ENCODE measurements at regions not wholly inside any gene's neighbourhood (a gene's known extent, or its start where the extent isn't known, plus 50 kb on each side); places are given as distances from the start of the nearest gene placed in this dataset.

DNA sequence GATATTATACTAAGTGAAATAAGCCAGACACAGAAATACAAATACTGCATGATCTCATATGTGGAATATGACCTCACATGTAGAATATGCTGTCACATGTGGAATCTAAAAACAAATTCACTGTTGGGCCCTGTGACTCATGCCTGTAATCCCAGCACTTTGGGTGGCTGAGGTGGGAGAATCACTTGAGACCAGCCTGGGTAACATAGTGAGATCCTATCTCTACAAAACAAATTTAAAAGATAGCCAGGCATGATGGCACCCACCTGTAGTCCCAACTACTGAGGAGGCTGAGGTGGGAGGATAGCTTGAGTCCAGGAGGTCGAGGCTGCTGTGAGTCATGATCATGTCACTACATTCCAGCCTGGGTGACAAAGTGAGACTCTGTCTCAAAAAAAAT lies 160.3 kb downstream of the PTEN start:
- DNase-seq: no peak

GRCh38 chr10:88026031-88026430 lies 162.6 kb downstream of the PTEN start:
- DNase-seq: no peak

- no peak for DNase-seq
Measured at GRCh38 chr10:88027570-88027969, 164.1 kb downstream of the PTEN start.

DNA sequence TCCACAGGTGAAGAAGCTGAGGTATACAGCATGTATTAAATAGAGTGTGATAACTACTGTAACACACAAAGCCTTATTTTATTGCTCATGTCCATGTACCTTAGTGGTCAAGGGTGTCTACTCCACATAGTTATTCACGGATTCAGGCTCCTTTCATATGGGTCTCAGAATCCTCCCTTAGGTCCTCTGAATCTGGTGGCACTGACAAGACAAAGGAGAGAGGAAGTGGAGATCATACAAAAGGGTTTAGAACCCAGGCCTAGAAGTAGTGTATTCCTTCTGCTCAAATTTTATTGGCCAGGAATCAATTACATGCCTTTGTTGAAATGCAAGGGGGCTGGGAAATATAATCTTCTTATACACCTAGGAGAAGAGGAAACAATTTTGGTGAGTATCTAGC lies 164.6 kb downstream of the PTEN start:
- no peak for DNase-seq

- DNase-seq: no peak
Measured at GRCh38 chr10:88028654-88029053, 165.2 kb downstream of the PTEN start.

- DNase-seq: no peak
Measured at GRCh38 chr10:88032566-88032965, 169.1 kb downstream of the PTEN start.

DNA sequence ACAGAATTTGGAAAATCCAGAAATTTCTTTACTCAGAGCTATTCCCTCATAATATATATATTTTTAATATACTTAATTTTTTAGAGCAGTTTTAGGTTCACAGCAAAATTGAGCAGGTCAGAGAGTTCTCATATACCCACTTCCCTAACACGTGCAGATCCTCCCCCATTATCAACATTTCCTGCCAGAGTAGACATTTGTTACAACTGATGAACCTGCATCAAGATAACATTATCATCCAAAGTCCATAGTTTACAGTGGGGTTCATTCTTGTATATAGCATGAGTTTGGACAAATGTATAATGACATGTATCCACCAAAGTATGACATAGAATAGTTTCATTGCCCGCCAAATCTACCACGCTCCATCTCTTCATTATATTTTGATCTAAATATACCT lies 170.0 kb downstream of the PTEN start:
- DNase-seq: no peak

GRCh38 chr10:88033793-88034192 lies 170.4 kb downstream of the PTEN start:
- no peak for DNase-seq

DNA sequence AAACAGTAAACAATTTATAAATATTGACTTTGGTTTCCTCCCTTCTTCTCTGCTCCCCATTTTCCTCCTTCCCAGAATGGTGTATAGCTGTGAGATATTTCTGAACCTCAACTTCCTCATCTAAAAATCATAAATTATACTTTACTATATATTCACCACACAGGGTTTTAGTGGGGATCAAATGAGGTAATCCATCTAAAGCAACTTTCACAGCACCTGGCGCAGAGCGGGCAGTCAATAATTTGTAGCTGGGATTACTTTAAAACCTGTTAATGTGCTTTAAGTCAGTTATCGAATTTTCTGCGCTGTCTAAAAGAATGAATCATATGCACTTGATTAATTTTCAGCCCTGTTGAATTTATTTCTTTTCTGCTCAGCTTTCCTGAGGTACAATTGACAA lies 172.7 kb downstream of the PTEN start:
- DNase-seq: no peak

DNA sequence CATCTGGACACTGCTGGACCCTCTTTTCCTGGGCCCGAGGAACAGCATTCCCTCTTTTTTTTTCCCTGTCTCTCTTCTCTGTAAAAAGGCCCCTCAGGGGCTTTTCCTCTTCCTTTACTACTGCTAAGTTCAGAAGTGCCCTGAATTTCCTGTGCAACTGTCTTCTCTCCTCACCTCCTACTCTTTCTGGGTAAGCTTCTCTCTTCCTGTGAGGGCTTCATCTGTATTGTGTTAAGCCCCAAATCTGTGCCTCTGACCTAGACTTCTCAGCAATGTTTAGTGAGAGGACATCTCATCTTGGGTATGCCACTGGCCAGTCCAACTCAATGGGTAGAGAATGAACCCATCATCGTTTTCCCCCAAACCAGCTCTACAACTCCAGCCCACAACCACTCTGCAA lies 174.2 kb downstream of the PTEN start:
- no peak for DNase-seq

DNA sequence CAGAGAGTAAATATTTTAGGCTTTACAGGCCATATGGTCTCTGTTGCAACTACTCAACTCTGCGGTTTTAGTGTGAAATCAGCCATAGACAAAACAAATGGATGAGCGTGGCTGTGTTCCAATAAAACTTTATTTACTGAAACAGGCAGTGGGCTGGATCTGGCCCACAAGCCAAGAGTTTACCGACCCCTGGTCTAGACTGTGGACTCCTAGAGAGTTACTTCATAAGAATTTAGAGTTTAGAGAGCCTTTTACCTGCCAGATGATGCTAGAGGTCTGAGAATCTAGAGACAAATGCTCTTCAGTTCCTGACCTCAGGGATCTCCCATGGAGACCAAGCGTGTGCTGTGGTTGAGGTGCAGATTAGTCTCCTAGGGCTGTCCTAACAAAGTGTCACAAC lies 174.8 kb downstream of the PTEN start:
- no peak for DNase-seq

DNA sequence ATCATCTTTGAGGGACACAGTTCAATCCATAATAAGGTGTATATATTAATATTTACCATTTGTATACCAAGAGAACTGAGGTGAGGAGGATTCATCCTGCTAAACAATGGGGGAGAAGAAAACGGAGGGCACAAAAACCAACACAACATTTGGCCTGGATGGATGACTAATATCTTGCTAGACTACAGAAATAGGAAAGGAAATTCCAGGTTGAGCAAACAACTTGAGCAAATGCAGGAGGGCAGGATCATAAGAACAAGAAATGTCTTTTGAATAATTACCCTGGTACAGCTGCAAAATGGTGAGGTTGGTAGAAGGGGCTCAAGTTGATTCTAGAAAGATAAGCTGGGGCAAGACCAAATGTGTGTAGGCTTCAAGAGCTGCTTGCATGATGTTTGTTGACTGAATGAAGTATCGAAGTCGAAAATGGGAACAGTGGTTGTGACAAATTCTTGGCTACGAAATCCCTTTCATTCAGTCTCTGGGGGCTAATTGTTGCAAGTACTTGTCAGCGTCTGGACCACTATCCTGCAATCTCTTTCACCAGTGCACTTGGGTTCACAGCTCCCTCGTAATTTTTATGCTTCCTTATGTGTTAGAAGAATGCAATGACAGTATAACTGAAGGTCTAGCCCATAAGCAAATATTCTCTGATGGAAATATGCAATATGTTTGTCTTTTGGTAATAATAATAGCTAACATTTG lies 176.2 kb downstream of the PTEN start:
- no peak for DNase-seq

DNA sequence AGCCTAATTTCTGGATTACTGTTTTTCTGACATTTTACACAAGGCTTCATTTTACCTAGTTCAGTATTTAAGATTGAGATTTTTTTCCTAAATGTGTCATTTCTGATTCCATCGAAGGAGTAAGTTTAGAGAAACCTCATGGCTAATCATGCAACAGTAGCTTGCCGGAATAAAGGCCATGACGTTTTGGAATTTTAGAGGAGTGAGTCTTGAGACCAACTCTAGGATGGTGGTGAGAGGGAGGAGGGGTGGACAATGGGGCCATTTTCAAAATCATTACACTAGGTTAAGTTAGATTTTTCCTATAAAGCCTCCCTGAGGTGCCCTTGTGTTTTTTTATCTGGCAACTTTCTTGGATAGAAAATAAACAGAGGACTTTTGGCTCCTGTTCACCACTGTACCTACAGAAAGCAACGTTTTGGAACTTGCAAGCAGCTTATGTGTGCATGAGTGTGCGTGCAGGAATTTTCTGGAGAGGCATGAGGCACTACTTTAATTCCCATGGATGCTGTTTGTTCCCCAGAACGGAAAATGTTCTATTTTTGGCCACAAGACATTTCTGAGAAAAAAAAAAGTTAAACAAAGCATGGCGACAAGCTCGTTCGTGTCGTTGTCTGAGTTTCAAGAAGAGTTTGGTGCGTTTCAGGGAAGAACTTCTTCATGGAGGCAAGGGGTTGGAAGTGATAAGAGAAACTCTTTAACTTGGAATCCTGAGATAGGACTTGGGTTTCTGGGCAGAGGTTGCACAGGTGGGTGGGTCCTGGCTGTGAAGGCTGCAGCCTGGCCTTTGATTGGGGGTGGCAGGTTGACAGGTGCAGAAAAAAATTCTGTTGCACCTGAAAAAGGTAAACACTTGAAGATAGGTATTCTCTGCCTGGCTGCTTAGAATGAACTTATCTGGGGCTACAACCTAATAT lies 178.1 kb downstream of the PTEN start:
- no peak for DNase-seq

- no peak for DNase-seq
Measured at GRCh38 chr10:88042160-88043100, 179.0 kb downstream of the PTEN start.

DNA sequence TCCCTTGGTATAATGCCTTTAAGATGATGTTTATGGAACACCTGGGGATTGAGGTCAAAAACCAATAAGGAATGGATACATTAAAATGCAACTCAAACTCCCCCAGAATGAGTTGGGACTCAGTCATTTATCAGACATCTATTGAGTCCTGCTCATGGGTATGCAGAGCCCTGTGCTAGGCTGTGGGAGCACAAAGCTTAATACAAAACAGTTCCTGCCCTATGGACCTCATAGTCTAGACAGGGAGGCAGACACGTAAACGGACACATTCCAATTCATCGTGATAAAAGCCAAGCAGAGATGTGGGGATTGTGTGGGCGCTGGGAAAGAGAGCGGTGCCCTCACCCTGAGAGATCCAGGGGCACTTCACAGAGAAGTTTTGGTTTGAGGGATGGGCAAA lies 181.7 kb downstream of the PTEN start:
- no peak for DNase-seq

DNA sequence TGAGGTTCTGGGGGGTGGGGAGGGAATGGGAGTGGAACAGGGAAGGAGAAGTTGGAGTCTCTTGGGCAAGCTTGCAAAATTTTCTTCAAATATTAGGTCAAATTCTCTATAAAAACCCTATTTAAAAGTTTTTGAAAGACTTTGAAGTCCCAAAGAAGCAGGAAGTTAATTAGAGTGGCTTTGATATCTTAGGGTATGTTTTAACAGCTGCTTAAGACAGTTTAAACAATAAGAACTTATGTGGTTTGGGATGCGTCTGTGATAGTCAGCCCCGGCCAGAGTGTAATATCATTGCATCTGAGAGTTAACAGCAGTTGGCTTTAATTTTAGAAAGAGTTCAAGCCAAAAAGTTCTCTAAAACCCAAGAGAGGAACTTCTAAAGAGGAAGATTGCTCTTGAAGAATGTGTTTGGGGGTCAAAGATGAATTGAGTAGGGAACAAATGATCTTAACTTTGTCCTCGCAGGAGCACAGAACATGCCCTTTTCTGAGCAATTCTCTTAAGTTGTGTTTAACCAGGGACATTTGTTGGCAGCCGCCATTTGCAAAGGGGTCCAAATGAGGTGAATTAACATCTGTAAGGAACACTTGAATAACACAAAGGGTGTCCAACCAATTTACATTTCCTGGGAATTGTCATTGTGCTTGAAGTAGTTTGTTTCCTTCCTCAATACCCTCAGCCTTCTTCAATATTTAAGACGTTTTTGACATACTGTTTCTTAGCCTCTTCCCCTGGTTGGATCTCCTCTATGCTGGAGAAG lies 182.4 kb downstream of the PTEN start:
- no peak for DNase-seq

DNA sequence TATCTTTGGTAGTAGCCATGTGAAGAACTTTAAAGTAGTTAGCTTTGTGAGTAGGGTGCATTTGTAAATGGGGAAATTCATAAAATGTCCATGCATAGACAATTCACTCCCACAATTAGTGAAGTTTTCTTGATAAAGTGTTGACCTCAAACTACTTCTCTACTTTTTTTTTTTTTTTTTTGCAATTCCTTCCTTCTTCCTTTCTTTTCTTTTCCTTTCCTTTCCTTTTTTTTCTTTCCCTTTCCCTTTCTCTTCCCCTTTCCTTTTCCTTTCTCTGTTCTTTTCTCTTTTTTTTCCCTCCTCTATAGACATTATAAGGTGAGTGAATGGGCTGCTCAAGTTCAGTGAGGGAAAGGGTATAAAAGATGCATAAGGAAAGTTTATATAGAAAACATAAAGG lies 184.2 kb downstream of the PTEN start:
- DNase-seq: no peak

DNA sequence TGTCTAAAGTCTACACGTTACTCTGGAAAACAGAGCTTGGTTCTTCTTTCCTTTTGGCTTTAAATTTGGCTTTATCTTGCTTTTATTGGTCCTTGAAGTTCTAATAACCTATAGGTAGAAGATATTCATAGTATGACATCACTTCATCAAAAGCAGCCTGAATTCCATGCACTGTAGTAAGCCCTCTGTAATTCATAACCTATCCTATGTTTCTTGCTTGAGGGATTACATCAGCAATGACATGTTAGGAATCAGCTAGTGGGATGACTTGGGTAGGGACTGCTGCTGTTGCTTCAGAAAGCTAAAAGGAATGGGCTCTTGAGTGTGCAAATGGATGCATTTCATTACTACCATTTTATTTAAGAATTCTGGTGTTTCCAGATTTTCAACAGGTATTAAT lies 184.9 kb downstream of the PTEN start:
- DNase-seq: no peak

DNA sequence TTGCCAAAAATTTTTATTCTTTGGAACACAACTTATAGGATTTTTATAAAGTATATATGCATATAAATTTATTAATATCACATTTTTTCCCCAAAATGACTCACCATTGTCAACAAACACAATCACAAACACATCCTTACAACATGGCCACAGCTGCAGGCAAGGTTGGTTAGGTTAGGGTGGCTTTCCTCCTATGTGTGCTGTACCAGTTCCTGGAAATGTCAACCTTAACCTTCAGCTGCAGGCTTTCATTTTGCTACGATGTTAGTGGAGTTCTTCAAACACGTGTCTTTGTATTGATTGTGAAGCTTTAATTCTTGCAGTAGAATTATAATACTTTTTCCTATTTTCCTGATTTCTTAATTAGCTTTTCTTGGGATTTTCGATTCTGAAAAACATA lies 185.8 kb downstream of the PTEN start:
- DNase-seq: no peak

GRCh38 chr10:88057720-88058119 lies 194.3 kb downstream of the PTEN start:
- DNase-seq: no peak

DNA sequence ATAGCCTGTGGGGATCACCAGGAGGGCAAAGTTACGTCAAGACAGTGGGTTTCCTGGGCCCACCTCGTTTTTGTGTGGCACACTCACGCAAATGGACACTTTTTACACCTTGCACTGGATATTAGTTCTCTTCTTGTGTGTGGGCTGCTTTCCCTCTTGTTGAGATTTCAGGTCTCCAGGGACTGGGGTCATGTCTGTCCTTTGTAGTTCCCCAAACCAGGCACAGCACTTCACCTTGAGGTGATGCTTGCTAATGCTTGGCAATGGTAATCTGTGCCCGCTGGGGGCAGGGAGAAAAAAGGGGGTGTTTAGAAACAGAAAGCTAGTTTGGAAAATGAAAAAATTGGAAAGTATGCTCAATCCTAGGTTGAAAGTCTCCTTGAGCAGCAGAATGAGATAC lies 195.3 kb downstream of the PTEN start:
- DNase-seq: no peak

- DNase-seq: no peak
Measured at GRCh38 chr10:88059190-88059589, 195.8 kb downstream of the PTEN start.

DNA sequence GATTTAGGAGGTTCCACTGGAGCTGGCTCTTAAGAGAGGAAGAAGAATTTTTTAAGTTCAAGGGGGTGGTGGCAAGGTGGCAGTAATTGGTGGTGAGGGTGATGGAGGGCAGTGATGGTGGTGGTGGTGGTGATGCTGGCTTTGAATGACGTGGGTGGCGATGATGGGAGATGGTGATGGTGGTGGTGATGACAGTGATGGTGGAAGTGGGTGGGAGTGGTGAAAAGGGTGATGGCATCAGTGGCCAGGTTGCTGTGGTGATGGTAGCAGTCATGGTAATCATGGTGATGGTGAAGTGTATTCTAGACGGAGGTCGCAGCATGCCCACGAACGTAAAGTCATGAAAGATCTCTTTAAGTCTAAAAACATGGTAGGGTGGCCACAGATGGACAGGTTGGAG lies 197.3 kb downstream of the PTEN start:
- no peak for DNase-seq

Data from 8988T (cell line).